ENCODE measurements at regions not wholly inside any gene's neighbourhood (a gene's known extent, or its start where the extent isn't known, plus 50 kb on each side); places are given as distances from the start of the nearest gene placed in this dataset.

- TF ChIP-seq CTCF (conservative IDR thresholded peaks at IDR 0.05; ENCODE audit: low read depth, low read length) (no peak), EZH2 (IDR thresholded peaks at IDR 0.05; ENCODE audit: borderline replicate concordance, low read depth, low read length, poor library complexity, severe bottlenecking) (no peak)
These were observed 261.9 kb downstream of the ARL4A start for GRCh38 chr7:12949060-12949931.
